Panc1 (cell line): ENCODE measurements at regions not wholly inside any gene's neighbourhood (a gene's known extent, or its start where the extent isn't known, plus 50 kb on each side); places are given as distances from the start of the nearest gene placed in this dataset.

ENCODE experiments used
- ATAC-seq: fragments of 200-7000 bp; cut with Tn5 transposase; 2 replicates; pipeline ENCODE4 v1.9.1; 2020; ENCODE audit warnings: mild to moderate bottlenecking, moderate library complexity
- BruUV-seq: library from RNA; stranded (reverse); fragments of 400-500 nt; replicated peaks from 2 replicates; lab custom pipeline; 2021; lab: Mats Ljungman, UMichigan
- CTCF ChIA-PET: fragments of 300-600 bp; sonication (Branson Sonifier 250); formaldehyde crosslinking; loops from one replicate; lab custom pipeline; 2022; ENCODE audit warnings: antibody characterized with exemption; lab: Charles Lee
- POLR2A ChIA-PET: fragments of 300-600 bp; sonication (Branson Sonifier 250); formaldehyde crosslinking; loops from one replicate; lab custom pipeline; 2022; ENCODE audit warnings: antibody characterized with exemption; lab: Charles Lee
- DNase-seq: peaks from one replicate; pipeline ENCODE4 v3.0.0-alpha.2; 2010; ENCODE audit warnings: low read depth, low spot score
- H3K27ac ChIP-seq: 2 replicates; pipeline ENCODE4 v1.5.1; 2011; ENCODE audit warnings: mild to moderate bottlenecking, low read length, inconsistent platforms
- H3K27me3 ChIP-seq: fragments of 200-500 bp; sonication (Bioruptor generic); 2 replicates; pipeline ENCODE4 v1.6.0; 2014; ENCODE audit warnings: low read length, inconsistent platforms; ENCODE audit not compliant: control insufficient read depth, insufficient read depth
- H3K36me3 ChIP-seq: fragments of 200-500 bp; sonication (Bioruptor generic); 2 replicates; pipeline ENCODE4 v1.5.1; 2014; ENCODE audit warnings: inconsistent platforms, mild to moderate bottlenecking, low read length, moderate library complexity; ENCODE audit not compliant: control insufficient read depth, insufficient read depth
- H3K4me1 ChIP-seq: 2 replicates; pipeline ENCODE4 v1.5.1; 2011; ENCODE audit warnings: inconsistent platforms, mild to moderate bottlenecking, low read length, moderate library complexity; ENCODE audit not compliant: control insufficient read depth, insufficient read depth
- H3K4me3 ChIP-seq, 2 experiments: 2 replicates each; pipeline ENCODE4 v1.5.1; 2011 to 2012; ENCODE audit warnings: low read depth in 2 of 2, low read length in 2 of 2, mild to moderate bottlenecking in 2 of 2, inconsistent platforms in 1 of 2, moderate library complexity in 1 of 2
- H3K9me3 ChIP-seq: fragments of 200-500 bp; sonication (Bioruptor generic); 2 replicates; pipeline ENCODE4 v1.5.1; 2014; ENCODE audit warnings: low read depth, mild to moderate bottlenecking, inconsistent platforms, low read length, moderate library complexity; ENCODE audit not compliant: control insufficient read depth, insufficient read depth
- CTCF ChIP-seq: fragments of 450-650 bp; IDR thresholded peaks from 2 replicates; pipeline ENCODE4 v1.5.1; 2017; ENCODE audit warnings: mild to moderate bottlenecking
- POLR2AphosphoS5 ChIP-seq: IDR thresholded peaks from 2 replicates; pipeline ENCODE4 v1.6.1; 2012; ENCODE audit warnings: mild to moderate bottlenecking, low read depth, low read length, moderate library complexity
- REST ChIP-seq, 2 experiments: IDR thresholded peaks; 2 replicates each; pipeline ENCODE4 v1.6.1; 2011 to 2012; ENCODE audit warnings: low read depth in 2 of 2, control low read depth in 1 of 2, low read length in 1 of 2, mild to moderate bottlenecking in 1 of 2, moderate library complexity in 1 of 2; ENCODE audit not compliant: insufficient read depth in 1 of 2
- SIN3A ChIP-seq: IDR thresholded peaks from 2 replicates; pipeline ENCODE4 v1.6.1; 2012; ENCODE audit warnings: low read depth, mild to moderate bottlenecking, low read length, moderate library complexity, borderline replicate concordance; ENCODE audit not compliant: insufficient read depth
- TCF7L2 ChIP-seq: IDR thresholded peaks from 2 replicates; pipeline ENCODE4 v1.6.1; 2011; ENCODE audit warnings: mild to moderate bottlenecking, low read depth, low read length, inconsistent platforms
- in situ Hi-C: cut with HindIII; loops from 2 replicates; pipeline ENCODE4 v1.10.0; 2016; ENCODE audit warnings: low sequenced_read_pairs, low pct_unique_long_range_greater_than_20kb
- intact Hi-C: fragments of 100-400 bp; cut with micrococcal nuclease; formaldehyde crosslinking; loops from one replicate; pipeline ENCODE4 v1.10.0; 2022; ENCODE audit not compliant: unreplicated experiment

GRCh38 chr16:5885521-5885920 is 787.9 kb upstream of the EEF2KMT start:
- no peaks in the 10 kb centered on the region for H3K9me3 ChIP-seq
- in situ Hi-C loops: no loop called here
- no peaks in the 10 kb centered on the region for H3K4me1 ChIP-seq
- H3K4me3 ChIP-seq: no peak overlapping the region
- no peaks in the 10 kb centered on the region for H3K36me3 ChIP-seq
- BruUV-seq: no TSS peak
- no peak for TF ChIP-seq SIN3A
- no peak for TF ChIP-seq REST (IDR thresholded peaks at IDR 0.05; ENCODE audit: insufficient read depth in 1 of 2, low read depth in 2 of 2, low read length in 1 of 2)
- TF ChIP-seq CTCF: no peak
- TF ChIP-seq TCF7L2: no peak
- TF ChIP-seq POLR2AphosphoS5: no peak
- intact Hi-C loops: no loop called here
- POLR2A ChIA-PET: no interaction called here
- CTCF ChIA-PET: no interaction called here
- ATAC-seq: no peak
- DNase-seq: no peak
- H3K27me3 ChIP-seq: peaks cover 2% of the 10 kb centered on the region; the same call in 1 of the 2 replicates
- no peak overlapping the region for H3K27ac ChIP-seq

GRCh38 chr16:5884996-5885395 is 787.4 kb upstream of the EEF2KMT start:
- Histone ChIP-seq H3K4me1 (no peaks in the 10 kb centered on the region), H3K27me3 (peaks cover 2% of the 10 kb centered on the region; the same call in 1 of the 2 replicates), H3K36me3 (no peaks in the 10 kb centered on the region), H3K27ac (no peak overlapping the region), H3K4me3 (no peak overlapping the region), H3K9me3 (no peaks in the 10 kb centered on the region)
- ATAC-seq: no peak
- ChIA-PET POLR2A (no interaction called here), CTCF (no interaction called here)
- intact Hi-C loops (no loop called here), in situ Hi-C loops (no loop called here)
- no TSS peak for BruUV-seq
- TF ChIP-seq POLR2AphosphoS5 (no peak), SIN3A (no peak), CTCF (no peak), REST (IDR thresholded peaks at IDR 0.05; ENCODE audit: insufficient read depth in 1 of 2, low read depth in 2 of 2, low read length in 1 of 2) (no peak), TCF7L2 (no peak)
- DNase-seq: no peak
